Right lobe of liver (tissue), 6 donors: ENCODE measurements at regions not wholly inside any gene's neighbourhood (a gene's known extent, or its start where the extent isn't known, plus 50 kb on each side); places are given as distances from the start of the nearest gene placed in this dataset.
A peak's percentile ranks its signal among the peaks of the same experiment; 100 is the strongest.

Experiments
- ATAC-seq, 4 donors: fragments of 200-7000 bp; cut with Tn5 transposase; one replicate each; pipeline ENCODE4 v1.9.1; 2020; ENCODE audit warnings: mild to moderate bottlenecking in 4 of 4, moderate library complexity in 4 of 4
- DNase-seq, 3 donors: peaks; one replicate each; pipeline ENCODE4 v3.0.0-alpha.2; 2020
- H3K27ac ChIP-seq, 3 donors: fragments of 200-600 bp; one replicate each; pipeline ENCODE4 v1.8.0; 2022
- H3K27me3 ChIP-seq, 2 donors: fragments of 200-600 bp; one replicate each; pipeline ENCODE4 v1.8.0; 2022
- H3K36me3 ChIP-seq, 4 donors: fragments of 200-600 bp; sonication (generic) in 1 of 4; one replicate each; pipeline versions ENCODE4 v1.5.1 to v1.8.0; 2017 to 2022; ENCODE audit warnings: control low read depth in 1 of 4
- H3K4me1 ChIP-seq, 4 donors: fragments of 200-600 bp; sonication (generic) in 1 of 4; one replicate each; pipeline versions ENCODE4 v1.5.1 to v1.8.0; 2017 to 2022; ENCODE audit warnings: control low read depth in 1 of 4
- H3K4me3 ChIP-seq, 3 donors: fragments of 200-600 bp; one replicate each; pipeline ENCODE4 v1.8.0; 2022
- H3K9me3 ChIP-seq, 4 donors: fragments of 200-600 bp; sonication (generic) in 1 of 4; one replicate each; pipeline versions ENCODE4 v1.5.1 to v1.8.0; 2017 to 2022; ENCODE audit warnings: control low read depth in 1 of 4
- CTCF ChIP-seq, 4 donors: fragments of 200-600 bp in 3 of 4; fragments of 450-650 bp in 1 of 4; IDR thresholded peaks; one replicate each; pipeline versions ENCODE4 v1.5.1 to v1.8.0; 2016 to 2022; ENCODE audit warnings: antibody characterized with exemption in 4 of 4, mild to moderate bottlenecking in 2 of 4
- POLR2A ChIP-seq: fragments of 450-650 bp; IDR thresholded peaks from one replicate; pipeline ENCODE4 v1.6.1; 2017; ENCODE audit warnings: antibody characterized with exemption, mild to moderate bottlenecking
- WGBS: methylation state at CpG from one replicate; pipeline ENCODE4 v1.1.6; 2018; ENCODE audit warnings: low coverage, low lambda C conversion rate; ENCODE audit not compliant: insufficient coverage; ENCODE audit errors: missing lambda C conversion rate; 5-methylcytosine and 5-hydroxymethylcytosine counted together
- intact Hi-C, 2 donors: fragments of 100-400 bp; cut with DNase I; formaldehyde crosslinking; loops; one replicate each; pipeline versions ENCODE4 v1.11.2 to v1.14.1; 2022
- donor health status: DM: no; HTN: yes; CAD: no.
- donor health status: DM: no; HTN: no; CAD: no.
- donor health status: DM: no; HTN: no; CAD: no.
- donor health status: DM: no; HTN: yes; CAD: no.
- donor health status: DM: no; HTN: yes; CAD: no.

- no peaks in the 10 kb centered on the region for H3K9me3 ChIP-seq
- 0% methylated on average over 1 of the region's 1 CpG for WGBS
- no peak overlapping the region for H3K4me3 ChIP-seq
- no peak for TF ChIP-seq POLR2A
- TF ChIP-seq CTCF (IDR thresholded peaks at IDR 0.05) = no peak
- H3K4me1 ChIP-seq = no peaks in the 10 kb centered on the region
- no peak for DNase-seq
- no peak overlapping the region for H3K27ac ChIP-seq
- no peaks in the 10 kb centered on the region for H3K27me3 ChIP-seq
- peak in 1 of 4 donors; percentile 28 for ATAC-seq
- no peaks in the 10 kb centered on the region for H3K36me3 ChIP-seq
- intact Hi-C loops = no loop called here
These were observed 1129.2 kb downstream of the DTWD2 start for GRCh38 chr5:117859176-117859575.

- intact Hi-C loops = no loop called here
- no peak overlapping the region for H3K27ac ChIP-seq
- no peaks in the 10 kb centered on the region for H3K4me1 ChIP-seq
- no peak for DNase-seq
- ATAC-seq = no peak
- no peaks in the 10 kb centered on the region for H3K36me3 ChIP-seq
- H3K9me3 ChIP-seq = no peaks in the 10 kb centered on the region
- TF ChIP-seq POLR2A (no peak), CTCF (IDR thresholded peaks at IDR 0.05) (no peak)
- WGBS = 66% methylated on average over 4 of the region's 4 CpGs
- no peaks in the 10 kb centered on the region for H3K27me3 ChIP-seq
- no peak overlapping the region for H3K4me3 ChIP-seq
These were observed 1131.6 kb downstream of the DTWD2 start for GRCh38 chr5:117856713-117857112.

- no peak for DNase-seq
- H3K4me1 ChIP-seq = no peaks in the 10 kb centered on the region
- intact Hi-C loops = no loop called here
- no peak for ATAC-seq
- no peaks in the 10 kb centered on the region for H3K9me3 ChIP-seq
- no peaks in the 10 kb centered on the region for H3K27me3 ChIP-seq
- H3K27ac ChIP-seq = no peak overlapping the region
- H3K36me3 ChIP-seq = no peaks in the 10 kb centered on the region
- WGBS = 51% methylated on average over 4 of the region's 4 CpGs
- no peak overlapping the region for H3K4me3 ChIP-seq
- TF ChIP-seq CTCF (IDR thresholded peaks at IDR 0.05) (no peak), POLR2A (no peak)
These were observed 1150.6 kb downstream of the DTWD2 start for GRCh38 chr5:117837786-117838185.

GRCh38 chr5:117833691-117834090 is 1154.7 kb downstream of the DTWD2 start:
- TF ChIP-seq POLR2A (no peak), CTCF (IDR thresholded peaks at IDR 0.05) (no peak)
- H3K36me3 ChIP-seq = no peaks in the 10 kb centered on the region
- H3K9me3 ChIP-seq = no peaks in the 10 kb centered on the region
- 61% methylated on average over 4 of the region's 4 CpGs for WGBS
- intact Hi-C loops = no loop called here
- no peak overlapping the region for H3K27ac ChIP-seq
- no peak overlapping the region for H3K4me3 ChIP-seq
- ATAC-seq (no peak), DNase-seq (no peak)
- no peaks in the 10 kb centered on the region for H3K27me3 ChIP-seq
- H3K4me1 ChIP-seq = no peaks in the 10 kb centered on the region

- ATAC-seq (no peak), DNase-seq (no peak)
- Histone ChIP-seq H3K27me3 (no peaks in the 10 kb centered on the region), H3K36me3 (no peaks in the 10 kb centered on the region), H3K9me3 (no peaks in the 10 kb centered on the region), H3K27ac (no peak overlapping the region), H3K4me1 (no peaks in the 10 kb centered on the region), H3K4me3 (no peak overlapping the region)
- TF ChIP-seq POLR2A (no peak), CTCF (IDR thresholded peaks at IDR 0.05) (no peak)
- WGBS = no CpG with 5 or more reads among the region's 3 CpGs
- intact Hi-C loops = no loop called here
These were observed 1158.7 kb downstream of the DTWD2 start for GRCh38 chr5:117829646-117830045.
